HTR-8/SVneo (cell line): ENCODE measurements at regions not wholly inside any gene's neighbourhood (a gene's known extent, or its start where the extent isn't known, plus 50 kb on each side); places are given as distances from the start of the nearest gene placed in this dataset.

Experiments
- DNase-seq: peaks from one replicate; pipeline ENCODE4 v3.0.0; 2011; ENCODE audit warnings: low spot score, mixed read lengths; ENCODE audit not compliant: insufficient read length
- FAIRE-seq: peaks from 2 replicates; lab custom pipeline; 2011; peaks lifted over from hg19 to GRCh38; lab: Jason Lieb, UNC

DNA sequence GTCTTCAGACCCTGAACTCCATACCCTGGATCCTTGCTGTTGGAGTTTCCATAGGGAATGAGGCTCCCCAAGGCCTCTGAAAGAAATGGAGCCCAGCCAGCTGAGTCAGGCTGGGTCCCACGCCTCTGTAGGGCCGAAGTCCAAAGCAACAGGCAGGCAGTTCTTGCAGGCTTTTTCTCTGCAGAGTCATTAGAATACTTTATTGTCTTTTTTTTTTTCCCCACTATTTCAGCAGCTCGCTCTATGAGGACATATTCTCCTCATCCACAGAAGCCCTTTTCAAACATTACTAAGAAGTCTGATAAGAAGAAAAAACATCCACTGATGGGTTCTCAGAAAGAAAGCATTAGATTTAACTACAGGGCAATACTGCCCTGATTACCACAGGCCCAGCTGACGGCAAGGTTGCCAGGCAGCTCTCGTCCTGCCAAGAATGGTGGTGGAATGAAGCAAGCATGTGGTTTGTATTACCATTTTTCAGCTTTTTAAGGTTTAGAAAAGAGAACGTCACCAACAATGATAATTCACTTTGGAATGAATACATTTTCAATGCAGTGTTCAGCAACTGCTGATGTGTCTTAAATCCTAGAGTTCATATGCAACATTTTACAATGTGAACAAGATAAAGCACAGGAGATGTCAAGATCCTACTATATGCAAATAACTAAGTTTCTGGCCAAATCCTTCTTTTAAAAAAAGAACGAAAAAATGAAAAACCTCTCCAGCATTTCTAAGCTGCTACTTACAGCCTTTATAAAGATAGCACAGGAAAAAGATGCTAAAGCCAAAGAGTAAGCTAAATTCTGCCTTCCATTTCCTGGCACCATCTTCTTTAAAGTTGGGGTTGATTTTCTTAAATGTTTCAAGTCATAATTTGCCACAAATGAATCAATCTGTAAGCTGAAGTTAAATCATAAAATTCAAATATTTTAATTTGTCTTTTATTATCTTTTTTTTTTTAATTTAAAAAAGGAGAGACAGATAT, 223.6 kb upstream of the CITED2 start:
- FAIRE-seq (peak; percentile 4), DNase-seq (no peak)

GRCh38 chr6:139597087-139597763, 222.8 kb upstream of the CITED2 start:
- FAIRE-seq (no peak), DNase-seq (no peak)

DNA sequence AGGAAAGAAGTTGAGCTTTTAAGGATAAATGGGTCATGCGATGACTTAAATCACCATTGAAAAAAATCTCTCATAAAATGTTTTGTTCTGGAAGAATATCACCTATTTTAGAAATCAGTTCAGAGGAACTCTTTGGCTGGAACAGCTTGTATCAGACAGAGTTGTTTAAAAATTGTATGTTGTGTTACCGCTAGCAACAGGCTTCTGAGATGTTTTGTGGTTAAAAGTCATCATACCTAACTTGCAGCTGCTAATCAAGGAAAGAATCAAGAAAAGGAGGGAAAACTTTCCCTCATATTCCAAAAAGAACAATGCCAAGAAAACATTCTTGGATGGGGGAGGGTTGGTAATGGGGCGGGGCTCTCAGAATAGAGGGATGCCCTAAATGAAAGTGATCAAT, 220.7 kb upstream of the CITED2 start:
- DNase-seq (no peak), FAIRE-seq (no peak)

DNA sequence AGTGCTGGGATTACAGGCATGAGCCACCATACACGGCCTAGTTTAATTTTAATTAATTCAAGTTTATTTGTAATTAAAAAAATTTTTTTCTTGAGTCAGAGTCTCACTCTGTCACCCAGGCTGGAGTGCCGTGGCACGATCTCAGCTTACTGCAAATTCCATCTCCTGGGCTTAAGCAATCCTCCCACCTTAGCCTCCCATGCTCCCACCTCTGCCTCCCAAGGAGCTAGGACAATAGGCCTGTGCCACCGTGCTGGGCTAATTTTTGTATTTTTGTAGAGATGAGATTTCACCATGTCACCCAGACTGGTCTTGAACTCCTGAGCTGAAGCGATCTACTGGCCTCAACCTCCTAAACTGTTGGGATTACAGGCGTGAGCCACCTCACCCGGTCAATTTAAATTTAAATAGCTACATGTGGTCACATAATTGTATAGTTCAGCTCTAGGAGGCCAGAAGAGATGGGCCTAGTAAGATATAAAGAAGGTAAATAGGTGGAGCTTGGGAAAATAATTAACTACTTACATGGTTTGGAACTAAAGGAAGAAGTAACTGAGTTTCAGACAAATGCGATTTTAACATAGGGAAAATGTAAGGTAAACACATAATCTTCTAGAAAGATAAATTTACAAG, 220.0 kb upstream of the CITED2 start:
- FAIRE-seq = no peak
- no peak for DNase-seq

- DNase-seq (no peak), FAIRE-seq (no peak)
These were observed 218.6 kb upstream of the CITED2 start for GRCh38 chr6:139593081-139593480.

- no peak for FAIRE-seq
- DNase-seq = no peak
These were observed 217.6 kb upstream of the CITED2 start for GRCh38 chr6:139592011-139592410.

DNA sequence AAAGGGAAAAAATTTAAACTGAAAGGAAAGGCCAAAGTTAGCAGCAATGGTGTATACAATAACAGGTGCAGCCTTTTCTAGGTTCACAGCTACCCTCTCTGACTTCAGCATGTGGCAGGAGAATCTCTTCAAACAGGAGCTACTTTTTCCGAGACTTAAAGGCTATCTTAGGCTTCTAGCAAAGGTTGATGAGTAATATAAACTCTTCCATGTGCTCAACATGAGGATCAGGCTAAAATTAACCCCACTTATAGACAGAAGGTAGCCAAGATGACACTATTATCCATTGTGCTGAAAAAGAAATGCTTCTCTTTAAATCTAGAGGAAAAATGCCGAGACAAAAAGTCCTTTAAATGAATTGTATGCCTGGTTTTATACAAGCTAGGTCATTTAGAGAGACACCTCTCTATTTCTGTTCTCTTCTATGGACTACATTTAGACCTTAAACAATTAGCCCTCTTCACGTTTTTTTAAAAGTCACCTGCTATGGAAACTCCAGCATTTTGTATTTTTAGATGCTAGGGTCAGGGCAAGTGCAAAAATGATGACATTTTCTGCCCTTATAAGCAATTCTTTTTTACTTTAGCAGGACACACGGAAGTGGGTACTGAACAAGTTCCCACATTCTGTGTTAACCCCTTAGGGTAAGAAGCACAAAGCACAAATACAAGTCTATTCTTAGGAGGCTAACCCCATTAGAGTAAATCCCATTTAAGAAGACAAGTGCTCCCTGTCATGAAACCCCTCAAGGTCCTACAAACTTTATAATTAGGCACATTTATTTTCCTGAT, 216.8 kb upstream of the CITED2 start:
- FAIRE-seq (no peak), DNase-seq (no peak)

GRCh38 chr6:139590206-139590605, 215.8 kb upstream of the CITED2 start:
- no peak for FAIRE-seq

GRCh38 chr6:139588734-139589593, 214.5 kb upstream of the CITED2 start:
- no peak for FAIRE-seq

More at GRCh38 chr6:139590206-139590605, 215.8 kb upstream of the CITED2 start:
- no peak for DNase-seq

GRCh38 chr6:139588076-139588639, 213.7 kb upstream of the CITED2 start:
- DNase-seq (no peak), FAIRE-seq (no peak)

More at GRCh38 chr6:139588734-139589593, 214.5 kb upstream of the CITED2 start:
- DNase-seq = no peak

- peak; percentile 77 for FAIRE-seq
- peak; percentile 59 for DNase-seq
These were observed 213.0 kb upstream of the CITED2 start for GRCh38 chr6:139587469-139587868.

GRCh38 chr6:139586273-139586672, 211.8 kb upstream of the CITED2 start:
- FAIRE-seq (no peak), DNase-seq (no peak)

DNA sequence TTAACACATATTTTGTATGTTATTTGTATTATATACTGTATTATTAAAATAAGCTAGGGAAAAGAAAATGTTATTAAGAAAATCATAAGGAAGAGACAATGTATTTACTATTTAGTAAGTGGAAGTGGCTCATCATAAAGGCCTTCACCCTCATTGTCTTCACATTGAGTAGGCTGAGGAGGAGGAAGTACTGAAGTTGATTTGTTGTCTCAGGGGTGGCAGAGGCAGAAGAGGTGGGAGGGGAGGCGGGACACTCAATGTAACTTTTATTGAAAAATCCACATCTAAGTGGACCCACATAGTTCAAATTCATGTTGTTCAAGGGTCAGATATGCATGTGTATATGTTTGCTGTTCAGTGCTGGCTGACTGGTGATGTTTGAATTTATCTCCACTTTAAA, 210.2 kb upstream of the CITED2 start:
- FAIRE-seq (no peak), DNase-seq (no peak)

GRCh38 chr6:139583420-139583819, 209.0 kb upstream of the CITED2 start:
- DNase-seq (no peak), FAIRE-seq (no peak)

DNA sequence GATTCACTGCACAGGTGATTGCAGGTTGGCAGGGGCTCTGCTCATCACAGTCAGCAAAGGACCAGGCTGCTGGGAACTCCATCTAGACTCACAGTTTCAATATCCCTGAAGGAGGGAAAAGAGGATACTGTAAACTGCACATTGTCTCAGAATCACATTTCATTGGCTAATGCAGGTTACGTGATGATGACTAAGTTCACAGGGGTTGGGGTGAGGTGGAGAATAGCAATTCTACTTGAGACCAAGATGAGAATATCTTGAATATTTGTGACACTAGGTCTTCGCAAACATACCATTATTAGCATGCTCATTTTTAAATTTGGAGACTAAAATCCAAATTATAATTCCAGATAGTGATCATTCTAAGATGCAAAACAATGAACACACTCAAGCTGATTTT, 208.5 kb upstream of the CITED2 start:
- DNase-seq (no peak), FAIRE-seq (no peak)

DNA sequence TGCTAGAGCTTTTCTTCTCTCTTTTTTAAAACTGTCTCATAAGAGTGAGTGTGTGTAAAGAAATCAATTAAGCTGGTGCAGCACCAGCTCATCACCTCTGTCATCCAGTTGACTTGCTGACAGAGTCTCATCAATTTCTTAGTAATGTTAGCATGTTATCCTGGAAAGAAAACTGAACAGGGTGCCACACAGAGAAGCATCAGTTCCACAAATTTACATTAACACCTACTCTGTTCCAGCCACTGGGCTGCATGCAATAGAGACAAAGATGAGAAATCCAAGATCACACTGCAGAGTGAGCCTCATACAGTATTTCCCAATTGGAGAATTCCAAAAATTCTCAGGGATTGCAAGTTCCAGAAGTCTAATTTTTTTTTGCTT, 207.0 kb upstream of the CITED2 start:
- FAIRE-seq (no peak), DNase-seq (no peak)

- FAIRE-seq (no peak), DNase-seq (no peak)
These were observed 206.4 kb upstream of the CITED2 start for GRCh38 chr6:139580592-139581484.
